ENCODE measurements at regions not wholly inside any gene's neighbourhood (a gene's known extent, or its start where the extent isn't known, plus 50 kb on each side); places are given as distances from the start of the nearest gene placed in this dataset.

- no peak overlapping the region for H3K4me3 ChIP-seq (replicated peaks; ENCODE audit: low read depth, low read length)
- no peak for TF ChIP-seq CTCF (IDR thresholded peaks at IDR 0.05; ENCODE audit: insufficient read depth, low read length, poor library complexity, severe bottlenecking)
- no peak for DNase-seq (ENCODE audit: extremely low read depth, insufficient read length)
- no peaks in the 10 kb centered on the region for H3K27me3 ChIP-seq (replicated peaks; ENCODE audit: control insufficient read depth, insufficient read depth, low read length)
- no peaks in the 10 kb centered on the region for H3K36me3 ChIP-seq (ENCODE audit: control insufficient read depth, insufficient read depth, low read length)
These were observed 201.9 kb upstream of the MAP3K7 start for GRCh38 chr6:90788781-90789180.

DNA sequence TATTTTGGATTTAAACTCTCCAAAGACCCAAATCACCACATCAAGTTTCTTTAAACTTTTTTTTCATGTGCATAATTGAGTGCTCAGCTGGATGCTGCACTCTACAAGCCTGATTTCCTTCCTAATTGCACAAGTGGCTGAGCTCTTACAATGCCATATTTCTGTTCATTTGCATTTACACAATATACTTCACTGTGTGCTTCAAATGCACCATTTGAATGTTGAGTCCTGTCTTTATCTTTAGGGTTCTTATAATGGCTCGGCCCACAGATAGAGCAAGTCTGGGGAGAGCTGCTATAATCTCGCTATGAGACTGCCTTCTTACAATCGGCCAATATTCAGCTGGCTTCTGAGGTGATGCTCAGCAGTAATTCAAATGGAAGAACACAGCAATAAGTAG lies 200.6 kb upstream of the MAP3K7 start:
- no peak overlapping the region for H3K4me3 ChIP-seq (replicated peaks; ENCODE audit: low read depth, low read length)
- no peaks in the 10 kb centered on the region for H3K36me3 ChIP-seq (ENCODE audit: control insufficient read depth, insufficient read depth, low read length)
- no peak for DNase-seq (ENCODE audit: extremely low read depth, insufficient read length)

DNA sequence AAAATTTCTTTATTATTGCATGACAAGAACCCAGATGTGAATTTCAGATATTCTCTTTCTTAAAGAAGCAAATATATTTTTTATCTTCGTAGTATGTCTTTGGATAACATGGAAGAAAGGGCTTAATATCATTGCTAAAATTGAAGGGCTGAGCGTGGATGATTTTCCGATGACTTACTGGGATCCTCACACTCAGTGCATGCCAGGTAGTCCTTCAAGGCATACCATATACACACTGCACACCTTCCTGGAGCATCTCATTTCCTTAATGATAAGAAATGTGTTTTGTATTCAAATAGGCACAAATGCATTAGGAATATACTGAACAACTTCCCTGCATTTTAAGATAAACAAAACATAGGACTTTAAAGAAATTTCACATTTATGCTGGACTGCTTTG lies 193.9 kb upstream of the MAP3K7 start:
- no peak for TF ChIP-seq CTCF (IDR thresholded peaks at IDR 0.05; ENCODE audit: insufficient read depth, low read length, poor library complexity, severe bottlenecking)
- Histone ChIP-seq H3K36me3 (ENCODE audit: control insufficient read depth, insufficient read depth, low read length) (no peaks in the 10 kb centered on the region), H3K27me3 (replicated peaks; ENCODE audit: control insufficient read depth, insufficient read depth, low read length) (no peaks in the 10 kb centered on the region), H3K4me3 (replicated peaks; ENCODE audit: low read depth, low read length) (no peak overlapping the region)
- no peak for DNase-seq (ENCODE audit: extremely low read depth, insufficient read length)

More for the DNA sequence above, 200.6 kb upstream of the MAP3K7 start:
- no peak for TF ChIP-seq CTCF (IDR thresholded peaks at IDR 0.05; ENCODE audit: insufficient read depth, low read length, poor library complexity, severe bottlenecking)
- H3K27me3 ChIP-seq (replicated peaks; ENCODE audit: control insufficient read depth, insufficient read depth, low read length), result no peaks in the 10 kb centered on the region

GRCh38 chr6:90780141-90780540 lies 193.3 kb upstream of the MAP3K7 start:
- no peaks in the 10 kb centered on the region for H3K27me3 ChIP-seq (replicated peaks; ENCODE audit: control insufficient read depth, insufficient read depth, low read length)
- no peak overlapping the region for H3K4me3 ChIP-seq (replicated peaks; ENCODE audit: low read depth, low read length)
- H3K36me3 ChIP-seq (ENCODE audit: control insufficient read depth, insufficient read depth, low read length), result no peaks in the 10 kb centered on the region
- DNase-seq (ENCODE audit: extremely low read depth, insufficient read length), result no peak
- no peak for TF ChIP-seq CTCF (IDR thresholded peaks at IDR 0.05; ENCODE audit: insufficient read depth, low read length, poor library complexity, severe bottlenecking)

- Histone ChIP-seq H3K27me3 (replicated peaks; ENCODE audit: control insufficient read depth, insufficient read depth, low read length) (no peaks in the 10 kb centered on the region), H3K36me3 (ENCODE audit: control insufficient read depth, insufficient read depth, low read length) (no peaks in the 10 kb centered on the region), H3K4me3 (replicated peaks; ENCODE audit: low read depth, low read length) (no peak overlapping the region)
- DNase-seq (ENCODE audit: extremely low read depth, insufficient read length), result no peak
- no peak for TF ChIP-seq CTCF (IDR thresholded peaks at IDR 0.05; ENCODE audit: insufficient read depth, low read length, poor library complexity, severe bottlenecking)
These were observed 191.7 kb upstream of the MAP3K7 start for GRCh38 chr6:90778417-90779203.
